ENCODE measurements at regions not wholly inside any gene's neighbourhood (a gene's known extent, or its start where the extent isn't known, plus 50 kb on each side); places are given as distances from the start of the nearest gene placed in this dataset.

DNA sequence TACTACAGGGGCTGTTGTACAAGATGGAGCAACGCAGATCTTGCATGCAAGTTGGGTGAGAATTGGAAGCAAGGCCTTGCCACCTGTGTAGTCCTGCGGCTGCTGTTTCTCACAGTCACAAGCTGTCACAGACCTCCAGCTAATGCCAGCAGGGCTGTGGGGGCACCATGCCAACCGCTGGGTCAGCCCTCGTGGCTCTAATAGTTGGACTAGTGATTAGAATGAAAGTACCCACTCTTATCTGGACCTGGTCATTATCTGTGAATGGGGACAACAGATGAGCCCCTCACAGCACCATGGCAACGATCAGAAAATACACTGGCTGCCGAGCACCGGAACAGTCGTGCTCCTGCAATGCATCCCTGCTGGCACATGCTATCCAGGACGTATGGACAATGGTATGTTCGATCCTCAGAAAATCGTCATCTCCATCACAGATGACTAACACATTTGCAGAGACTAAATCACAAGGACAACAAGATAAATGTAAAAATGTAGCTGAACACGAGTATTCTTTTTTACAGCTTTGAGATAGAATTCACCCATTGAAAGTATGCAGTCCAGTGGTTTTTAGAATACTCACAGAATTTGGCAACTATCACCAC lies 80.4 kb upstream of the CALN1 start:
- TF ChIP-seq CREB5 (CRISPR knock-in tag; IDR thresholded peaks at IDR 0.05; ENCODE audit: low read depth) = no peak
- TF ChIP-seq RARB (CRISPR knock-in tag; IDR thresholded peaks at IDR 0.05) = no peak
- TF ChIP-seq, protein P1, sequence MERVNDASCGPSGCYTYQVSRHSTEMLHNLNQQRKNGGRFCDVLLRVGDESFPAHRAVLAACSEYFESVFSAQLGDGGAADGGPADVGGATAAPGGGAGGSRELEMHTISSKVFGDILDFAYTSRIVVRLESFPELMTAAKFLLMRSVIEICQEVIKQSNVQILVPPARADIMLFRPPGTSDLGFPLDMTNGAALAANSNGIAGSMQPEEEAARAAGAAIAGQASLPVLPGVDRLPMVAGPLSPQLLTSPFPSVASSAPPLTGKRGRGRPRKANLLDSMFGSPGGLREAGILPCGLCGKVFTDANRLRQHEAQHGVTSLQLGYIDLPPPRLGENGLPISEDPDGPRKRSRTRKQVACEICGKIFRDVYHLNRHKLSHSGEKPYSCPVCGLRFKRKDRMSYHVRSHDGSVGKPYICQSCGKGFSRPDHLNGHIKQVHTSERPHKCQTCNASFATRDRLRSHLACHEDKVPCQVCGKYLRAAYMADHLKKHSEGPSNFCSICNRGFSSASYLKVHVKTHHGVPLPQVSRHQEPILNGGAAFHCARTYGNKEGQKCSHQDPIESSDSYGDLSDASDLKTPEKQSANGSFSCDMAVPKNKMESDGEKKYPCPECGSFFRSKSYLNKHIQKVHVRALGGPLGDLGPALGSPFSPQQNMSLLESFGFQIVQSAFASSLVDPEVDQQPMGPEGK (CRISPR knock-in tag; IDR thresholded peaks at IDR 0.05; ENCODE audit: borderline replicate concordance) = no peak
- TF ChIP-seq BACH2 (CRISPR knock-in tag; IDR thresholded peaks at IDR 0.05; ENCODE audit: borderline replicate concordance) = no peak
- TF ChIP-seq PPARA (CRISPR knock-in tag; IDR thresholded peaks at IDR 0.05; ENCODE audit: borderline replicate concordance) = no peak
- no peak for TF ChIP-seq TOX (CRISPR knock-in tag; IDR thresholded peaks at IDR 0.05; ENCODE audit: borderline replicate concordance)
- TF ChIP-seq ZFP3 (CRISPR knock-in tag; IDR thresholded peaks at IDR 0.05) = no peak
- TF ChIP-seq OSR1 (CRISPR knock-in tag; IDR thresholded peaks at IDR 0.05) = no peak
- no peak for TF ChIP-seq ZNF8 (CRISPR knock-in tag; IDR thresholded peaks at IDR 0.05)
- TF ChIP-seq ESRRG (CRISPR knock-in tag; IDR thresholded peaks at IDR 0.05) = no peak

Measured in SK-N-SH treated with all-trans-retinoic acid at 6 μM for 48 hours (cell line).